ENCODE measurements at regions not wholly inside any gene's neighbourhood (a gene's known extent, or its start where the extent isn't known, plus 50 kb on each side); places are given as distances from the start of the nearest gene placed in this dataset.

GRCh38 chr2:181332044-181332605 is 125.1 kb upstream of the ITGA4 start:
- no peak for DNase-seq (ENCODE audit: extremely low read depth, low read depth)

GRCh38 chr2:181334158-181334826 is 122.9 kb upstream of the ITGA4 start:
- no peak for DNase-seq (ENCODE audit: extremely low read depth, low read depth)

- DNase-seq (ENCODE audit: extremely low read depth, low read depth) = no peak
These were observed 116.3 kb upstream of the ITGA4 start for GRCh38 chr2:181340891-181341290.

- no peak for DNase-seq (ENCODE audit: extremely low read depth, low read depth)
These were observed 115.2 kb upstream of the ITGA4 start for GRCh38 chr2:181341855-181342600.

- DNase-seq (ENCODE audit: extremely low read depth, low read depth) = no peak
These were observed 108.9 kb upstream of the ITGA4 start for GRCh38 chr2:181348107-181348837.

GRCh38 chr2:181352158-181352557 is 105.0 kb upstream of the ITGA4 start:
- no peak for DNase-seq (ENCODE audit: extremely low read depth, low read depth)

- no peak for DNase-seq (ENCODE audit: extremely low read depth, low read depth)
These were observed 102.6 kb upstream of the ITGA4 start for GRCh38 chr2:181354626-181355025.

- no peak for DNase-seq (ENCODE audit: extremely low read depth, low read depth)
These were observed 100.6 kb upstream of the ITGA4 start for GRCh38 chr2:181356526-181357130.

- no peak for DNase-seq (ENCODE audit: extremely low read depth, low read depth)
These were observed 99.2 kb upstream of the ITGA4 start for GRCh38 chr2:181357979-181358378.

- no peak for DNase-seq (ENCODE audit: extremely low read depth, low read depth)
These were observed 94.6 kb upstream of the ITGA4 start for GRCh38 chr2:181362561-181362960.

- no peak for DNase-seq (ENCODE audit: extremely low read depth, low read depth)
These were observed 94.0 kb upstream of the ITGA4 start for GRCh38 chr2:181363164-181363563.

GRCh38 chr2:181364492-181365170 is 92.6 kb upstream of the ITGA4 start:
- DNase-seq (ENCODE audit: extremely low read depth, low read depth) = no peak

GRCh38 chr2:181366675-181367175 is 90.5 kb upstream of the ITGA4 start:
- DNase-seq (ENCODE audit: extremely low read depth, low read depth) = no peak

GRCh38 chr2:181367411-181367810 is 89.8 kb upstream of the ITGA4 start:
- DNase-seq (ENCODE audit: extremely low read depth, low read depth) = no peak

GRCh38 chr2:181367906-181368435 is 89.2 kb upstream of the ITGA4 start:
- no peak for DNase-seq (ENCODE audit: extremely low read depth, low read depth)

GRCh38 chr2:181370126-181370525 is 87.1 kb upstream of the ITGA4 start:
- no peak for DNase-seq (ENCODE audit: extremely low read depth, low read depth)

GRCh38 chr2:181371195-181371594 is 86.0 kb upstream of the ITGA4 start:
- DNase-seq (ENCODE audit: extremely low read depth, low read depth) = no peak

- DNase-seq (ENCODE audit: extremely low read depth, low read depth) = no peak
These were observed 85.2 kb upstream of the ITGA4 start for GRCh38 chr2:181371782-181372645.

- DNase-seq (ENCODE audit: extremely low read depth, low read depth) = no peak
These were observed 84.5 kb upstream of the ITGA4 start for GRCh38 chr2:181372646-181373040.

All from NCI-H460 (cell line).